HEK293 (cell line): ENCODE measurements at regions not wholly inside any gene's neighbourhood (a gene's known extent, or its start where the extent isn't known, plus 50 kb on each side); places are given as distances from the start of the nearest gene placed in this dataset.

Source experiments
- CTCF ChIA-PET: fragments of 350-600 bp; formaldehyde crosslinking; extraction: SDS; loops from one replicate; lab custom pipeline; 2021; ENCODE audit warnings: antibody characterized with exemption; lab: Yijun Ruan, JAX
- POLR2A ChIA-PET: fragments of 300-600 bp; formaldehyde crosslinking; extraction: SDS; loops from one replicate; lab custom pipeline; 2020; ENCODE audit warnings: antibody characterized with exemption, inconsistent platforms; lab: Yijun Ruan, JAX
- H3K27ac ChIP-seq: fragments of 200-500 bp; sonication (Bioruptor generic); 2 replicates; pipeline ENCODE4 v1.5.1; 2014; ENCODE audit warnings: low read depth, low read length, control low read depth, inconsistent platforms; ENCODE audit errors: extremely low read depth
- H3K36me3 ChIP-seq, 2 experiments: fragments of 200-500 bp in 1 of 2; sonication (Bioruptor generic) in 1 of 2; 1 replicate in 1 of 2; 2 replicates in 1 of 2; pipeline ENCODE4 v1.5.1; 2014 to 2017; ENCODE audit warnings: inconsistent platforms in 2 of 2, low read length in 2 of 2; ENCODE audit not compliant: control insufficient read depth in 2 of 2, insufficient read depth in 1 of 2
- H3K4me1 ChIP-seq: fragments of 200-500 bp; sonication (Bioruptor generic); 2 replicates; pipeline ENCODE4 v1.5.1; 2014; ENCODE audit warnings: mild to moderate bottlenecking, low read length, inconsistent platforms; ENCODE audit not compliant: control insufficient read depth, insufficient read depth
- H3K4me3 ChIP-seq: 2 replicates; pipeline ENCODE4 v1.5.1; 2011; ENCODE audit warnings: low read depth, mild to moderate bottlenecking, control low read depth, low read length, moderate library complexity
- H3K9me3 ChIP-seq: fragments of 200-500 bp; sonication (Bioruptor generic); 2 replicates; pipeline ENCODE4 v1.5.1; 2014; ENCODE audit warnings: low read depth, low read length, inconsistent platforms; ENCODE audit not compliant: control insufficient read depth, insufficient read depth
- CTCF ChIP-seq: fragments of 450-650 bp; formaldehyde crosslinking; IDR thresholded peaks from 2 replicates; pipeline ENCODE4 v1.5.1; 2016; ENCODE audit warnings: missing biosample characterization, missing genetic modification characterization
- REPIN1 ChIP-seq: fragments of 450-650 bp; formaldehyde crosslinking; IDR thresholded peaks from 2 replicates; pipeline ENCODE4 v1.5.1; 2017; ENCODE audit warnings: missing biosample characterization, missing genetic modification characterization, low read depth
- REST ChIP-seq: fragments of 450-650 bp; formaldehyde crosslinking; IDR thresholded peaks from 2 replicates; pipeline ENCODE4 v1.5.1; 2016; ENCODE audit warnings: missing biosample characterization, missing genetic modification characterization
- SCRT2 ChIP-seq: fragments of 450-650 bp; formaldehyde crosslinking; IDR thresholded peaks from 2 replicates; pipeline ENCODE4 v1.5.1; 2016; ENCODE audit warnings: missing biosample characterization, missing genetic modification characterization
- ZBTB10 ChIP-seq: fragments of 450-650 bp; formaldehyde crosslinking; IDR thresholded peaks from 2 replicates; pipeline ENCODE4 v1.5.1; 2016; ENCODE audit warnings: missing biosample characterization, missing genetic modification characterization
- ZEB2 ChIP-seq: fragments of 450-650 bp; formaldehyde crosslinking; IDR thresholded peaks from 2 replicates; pipeline ENCODE4 v1.5.1; 2016; ENCODE audit warnings: missing biosample characterization, missing genetic modification characterization
- ZFP3 ChIP-seq: fragments of 450-650 bp; formaldehyde crosslinking; IDR thresholded peaks from 2 replicates; pipeline ENCODE4 v1.5.1; 2016; ENCODE audit warnings: low read depth, missing biosample characterization, missing genetic modification characterization
- ZIC2 ChIP-seq: fragments of 450-650 bp; formaldehyde crosslinking; IDR thresholded peaks from 2 replicates; pipeline ENCODE4 v1.5.1; 2016; ENCODE audit warnings: missing biosample characterization, missing genetic modification characterization
- ZNF184 ChIP-seq: fragments of 450-650 bp; IDR thresholded peaks from 2 replicates; pipeline ENCODE4 v1.5.1; 2018; ENCODE audit warnings: missing biosample characterization, mild to moderate bottlenecking, missing genetic modification characterization
- ZNF37A ChIP-seq: fragments of 450-650 bp; IDR thresholded peaks from 2 replicates; pipeline ENCODE4 v1.5.1; 2018; ENCODE audit warnings: missing biosample characterization, missing genetic modification characterization
- ZNF555 ChIP-seq: fragments of 450-650 bp; formaldehyde crosslinking; conservative IDR thresholded peaks from 2 replicates; pipeline ENCODE4 v1.5.1; 2017; ENCODE audit warnings: missing biosample characterization, mild to moderate bottlenecking, missing genetic modification characterization, inconsistent platforms
- ZNF791 ChIP-seq: fragments of 450-650 bp; formaldehyde crosslinking; IDR thresholded peaks from 2 replicates; pipeline ENCODE4 v1.5.1; 2016; ENCODE audit warnings: missing biosample characterization, missing genetic modification characterization
- TF ChIP-seq, protein P1 (sequence below): fragments of 450-650 bp; formaldehyde crosslinking; IDR thresholded peaks from 2 replicates; pipeline ENCODE4 v1.5.1; 2016; ENCODE audit warnings: missing biosample characterization, missing genetic modification characterization
- TF ChIP-seq, protein P2 (sequence below): fragments of 450-650 bp; formaldehyde crosslinking; optimal IDR thresholded peaks from 2 replicates; pipeline ENCODE3; 2016; ENCODE audit warnings: missing biosample characterization, mild to moderate bottlenecking, missing genetic modification characterization

GRCh38 chr18:78713069-78713468, 266.5 kb upstream of the SALL3 start:
- Histone ChIP-seq H3K27ac (no peak overlapping the region), H3K36me3 (no peaks in the 10 kb centered on the region), H3K4me1 (no peaks in the 10 kb centered on the region), H3K9me3 (peaks cover 4% of the 10 kb centered on the region; the same call in 1 of the 2 replicates), H3K4me3 (no peak overlapping the region)
- TF ChIP-seq ZFP3 (tag by site-specific recombination) = no peak
- no peak for TF ChIP-seq ZNF37A (tag by site-specific recombination)
- TF ChIP-seq ZNF184 (tag by site-specific recombination) = no peak
- no peak for TF ChIP-seq SCRT2 (tag by site-specific recombination)
- no peak for TF ChIP-seq REPIN1 (tag by site-specific recombination)
- TF ChIP-seq, protein P1, sequence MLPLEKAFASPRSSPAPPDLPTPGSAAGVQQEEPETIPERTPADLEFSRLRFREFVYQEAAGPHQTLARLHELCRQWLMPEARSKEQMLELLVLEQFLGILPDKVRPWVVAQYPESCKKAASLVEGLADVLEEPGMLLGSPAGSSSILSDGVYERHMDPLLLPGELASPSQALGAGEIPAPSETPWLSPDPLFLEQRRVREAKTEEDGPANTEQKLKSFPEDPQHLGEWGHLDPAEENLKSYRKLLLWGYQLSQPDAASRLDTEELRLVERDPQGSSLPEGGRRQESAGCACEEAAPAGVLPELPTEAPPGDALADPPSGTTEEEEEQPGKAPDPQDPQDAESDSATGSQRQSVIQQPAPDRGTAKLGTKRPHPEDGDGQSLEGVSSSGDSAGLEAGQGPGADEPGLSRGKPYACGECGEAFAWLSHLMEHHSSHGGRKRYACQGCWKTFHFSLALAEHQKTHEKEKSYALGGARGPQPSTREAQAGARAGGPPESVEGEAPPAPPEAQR (tag by site-specific recombination) = no peak
- TF ChIP-seq ZIC2 = no peak
- TF ChIP-seq REST (tag by site-specific recombination) = peak; percentile 83
- ChIA-PET POLR2A (no interaction called here), CTCF (interaction anchor here (0.6 kb wide), 1 partner anchor 278 kb away, joined by 5 read pairs; no protein-coding TSS in a partner anchor)

GRCh38 chr18:78713726-78714125, 265.9 kb upstream of the SALL3 start:
- Histone ChIP-seq H3K27ac (no peak overlapping the region), H3K36me3 (no peaks in the 10 kb centered on the region), H3K4me1 (no peaks in the 10 kb centered on the region), H3K9me3 (peaks cover under 1% of the 10 kb centered on the region; the same call in 1 of the 2 replicates), H3K4me3 (no peak overlapping the region)
- ChIA-PET CTCF (interaction anchor here (0.6 kb wide), 1 partner anchor 278 kb away, joined by 5 read pairs; no protein-coding TSS in a partner anchor), POLR2A (no interaction called here)
- no peak for TF ChIP-seq ZNF555
- TF ChIP-seq, protein P2, sequence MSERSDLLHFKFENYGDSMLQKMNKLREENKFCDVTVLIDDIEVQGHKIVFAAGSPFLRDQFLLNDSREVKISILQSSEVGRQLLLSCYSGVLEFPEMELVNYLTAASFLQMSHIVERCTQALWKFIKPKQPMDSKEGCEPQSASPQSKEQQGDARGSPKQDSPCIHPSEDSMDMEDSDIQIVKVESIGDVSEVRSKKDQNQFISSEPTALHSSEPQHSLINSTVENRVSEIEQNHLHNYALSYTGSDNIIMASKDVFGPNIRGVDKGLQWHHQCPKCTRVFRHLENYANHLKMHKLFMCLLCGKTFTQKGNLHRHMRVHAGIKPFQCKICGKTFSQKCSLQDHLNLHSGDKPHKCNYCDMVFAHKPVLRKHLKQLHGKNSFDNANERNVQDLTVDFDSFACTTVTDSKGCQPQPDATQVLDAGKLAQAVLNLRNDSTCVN = no peak
- TF ChIP-seq REST (tag by site-specific recombination) = no peak
- TF ChIP-seq ZBTB10 (tag by site-specific recombination) = no peak
- TF ChIP-seq ZNF791 = no peak
- no peak for TF ChIP-seq ZEB2 (tag by site-specific recombination)
- no peak for TF ChIP-seq CTCF (tag by site-specific recombination)
